ENCODE measurements at regions not wholly inside any gene's neighbourhood (a gene's known extent, or its start where the extent isn't known, plus 50 kb on each side); places are given as distances from the start of the nearest gene placed in this dataset.

GRCh38 chr9:99713838-99714306 lies 107.8 kb upstream of the NR4A3 start:
- DNase-seq (ENCODE audit: low spot score), result no peak

DNA sequence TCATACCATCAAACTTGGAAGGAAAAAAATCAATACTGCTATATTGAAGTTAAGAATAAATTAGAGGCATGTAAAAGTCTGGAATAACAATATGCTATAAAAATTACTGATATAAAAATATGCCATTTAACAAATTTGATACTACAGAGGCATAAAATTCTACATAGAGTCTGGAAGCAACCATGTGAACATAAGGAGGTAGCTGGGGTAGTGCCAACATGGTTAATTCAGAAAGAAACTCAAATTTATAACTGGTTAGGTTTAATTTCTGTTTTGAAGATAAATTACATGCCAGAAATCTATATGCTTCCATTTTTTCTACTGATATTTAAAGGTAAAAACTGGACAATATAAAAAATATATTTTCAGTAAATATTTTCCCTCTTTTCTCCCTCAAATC lies 103.1 kb upstream of the NR4A3 start:
- no peak for DNase-seq (ENCODE audit: low spot score)

DNA sequence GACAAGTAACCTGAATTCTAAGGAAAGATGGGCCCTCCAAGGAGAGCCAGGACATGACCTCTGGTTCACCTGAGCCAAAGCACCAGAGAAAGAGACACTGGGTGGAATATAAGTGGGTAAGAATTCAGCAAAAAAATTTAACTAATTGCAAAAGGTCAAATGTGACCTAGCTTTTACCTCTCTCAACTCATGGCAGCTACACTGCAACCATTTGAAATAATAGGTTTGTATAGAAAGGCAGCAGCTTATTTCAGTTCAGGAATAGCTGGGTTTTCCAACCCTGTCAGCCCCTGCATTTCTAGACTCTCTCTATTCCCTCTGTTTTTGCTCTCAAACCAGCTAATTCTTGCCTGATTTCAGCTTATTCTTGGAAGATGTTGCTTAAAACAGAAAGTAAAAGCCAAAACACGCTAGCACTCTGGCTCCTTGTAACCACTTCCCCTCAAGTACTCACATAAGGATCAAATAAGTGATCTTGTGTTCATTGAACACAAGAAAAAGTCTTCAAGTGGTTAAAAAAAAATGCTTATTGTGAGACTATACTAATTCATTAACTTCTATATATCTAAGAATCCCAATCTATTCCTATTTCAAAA lies 101.1 kb upstream of the NR4A3 start:
- no peak for DNase-seq (ENCODE audit: low spot score)

GRCh38 chr9:99721898-99722297 lies 99.8 kb upstream of the NR4A3 start:
- no peak for DNase-seq (ENCODE audit: low spot score)

- DNase-seq (ENCODE audit: low spot score), result no peak
These were observed 98.8 kb upstream of the NR4A3 start for GRCh38 chr9:99722877-99723276.

DNA sequence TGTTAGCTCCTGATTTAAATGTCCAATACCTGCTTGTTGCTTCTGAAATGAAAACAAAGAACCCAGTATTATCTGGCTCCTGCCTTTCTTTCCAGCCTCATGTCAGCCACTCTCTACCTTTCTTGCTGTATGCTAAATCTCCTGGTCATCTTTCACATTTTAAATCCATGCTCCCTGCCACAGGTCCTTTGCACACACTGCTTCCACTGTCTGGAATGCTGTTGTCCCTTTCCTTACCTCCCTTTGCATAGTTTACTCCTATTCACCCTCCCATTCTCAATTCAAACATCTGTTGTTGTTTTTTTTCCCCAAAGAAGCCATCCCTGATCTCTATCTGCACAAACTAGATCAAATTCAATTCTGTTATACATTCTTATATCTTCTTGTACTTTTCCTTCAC lies 97.0 kb upstream of the NR4A3 start:
- DNase-seq (ENCODE audit: low spot score), result no peak

GRCh38 chr9:99725852-99726251 lies 95.8 kb upstream of the NR4A3 start:
- DNase-seq (ENCODE audit: low spot score), result no peak

DNA sequence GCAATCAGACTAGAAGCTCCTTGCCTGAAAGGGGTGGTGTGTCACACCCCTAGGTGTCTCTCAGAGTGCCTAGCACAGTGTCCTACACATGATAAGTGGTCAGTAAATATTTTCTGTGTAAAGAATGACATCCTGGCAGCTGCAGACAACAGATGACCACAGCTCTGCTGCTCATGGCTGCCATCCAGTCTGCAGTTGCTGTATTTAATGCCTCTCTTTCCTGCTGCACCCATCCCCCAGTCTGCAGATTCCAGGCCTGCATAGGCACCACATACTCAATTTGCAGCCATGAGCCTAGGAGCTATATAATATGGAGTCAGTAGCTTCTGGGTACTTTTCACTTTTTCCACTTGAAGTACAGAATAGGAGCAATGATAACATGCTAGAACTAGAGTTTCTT lies 94.9 kb upstream of the NR4A3 start:
- no peak for DNase-seq (ENCODE audit: low spot score)

DNA sequence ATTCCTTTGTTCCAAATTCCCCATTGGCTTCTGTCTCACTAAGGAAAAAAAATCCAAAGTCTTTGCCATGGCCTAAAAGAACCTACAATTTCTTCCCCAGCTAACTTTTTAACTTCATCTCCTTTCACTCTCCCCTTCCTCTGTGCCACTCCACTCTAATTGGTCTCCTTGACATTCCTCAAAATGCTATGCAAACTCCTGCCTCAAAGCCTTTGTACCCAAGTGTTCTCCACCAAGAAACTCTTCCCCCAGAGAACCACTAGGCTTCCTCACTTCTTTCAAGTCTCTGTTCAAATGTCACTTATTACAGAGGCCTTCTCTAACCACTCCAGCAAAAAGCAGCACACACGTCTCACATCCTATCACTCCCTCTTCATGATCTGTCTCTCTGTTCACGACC lies 91.6 kb upstream of the NR4A3 start:
- DNase-seq (ENCODE audit: low spot score), result no peak

DNA sequence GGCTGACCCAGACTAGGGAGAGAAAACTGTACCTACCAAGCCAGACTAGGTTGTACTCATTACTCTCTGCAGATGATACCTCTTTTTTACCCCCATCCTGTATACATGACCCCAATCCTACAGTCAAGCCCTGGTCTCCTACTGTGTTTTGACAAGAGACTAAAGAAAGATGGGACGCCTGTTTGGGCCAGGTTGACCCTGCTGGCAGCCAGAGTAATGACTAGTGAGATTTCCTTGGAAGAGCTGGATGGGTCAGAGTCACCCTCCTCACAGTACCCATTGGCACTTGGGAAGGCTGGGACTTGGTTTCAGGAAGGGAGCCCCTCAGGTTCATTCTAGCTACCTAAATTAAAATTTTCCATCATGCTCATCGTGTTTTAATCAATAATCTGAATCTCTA lies 89.7 kb upstream of the NR4A3 start:
- no peak for DNase-seq (ENCODE audit: low spot score)

GRCh38 chr9:99732715-99733114 lies 89.0 kb upstream of the NR4A3 start:
- DNase-seq (ENCODE audit: low spot score), result no peak

DNA sequence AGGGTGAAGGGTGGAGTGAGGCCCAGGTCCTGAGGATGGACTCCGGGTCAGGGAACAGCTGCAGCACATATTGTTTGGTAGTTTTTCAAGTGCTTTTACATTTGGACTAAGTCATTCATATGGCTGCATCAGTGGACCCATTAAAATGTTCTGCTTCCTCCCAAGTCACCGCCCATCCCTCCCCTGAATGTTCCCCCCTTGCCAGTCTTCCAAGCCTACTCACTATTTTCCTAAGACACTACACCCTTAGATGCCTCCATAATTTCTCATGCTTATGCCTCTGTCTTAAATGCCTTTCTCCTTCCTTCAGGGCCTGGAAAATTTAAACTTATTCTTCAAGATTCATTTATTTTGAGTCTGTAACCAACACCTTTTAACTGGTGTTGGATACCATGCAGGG lies 86.6 kb upstream of the NR4A3 start:
- no peak for DNase-seq (ENCODE audit: low spot score)

DNA sequence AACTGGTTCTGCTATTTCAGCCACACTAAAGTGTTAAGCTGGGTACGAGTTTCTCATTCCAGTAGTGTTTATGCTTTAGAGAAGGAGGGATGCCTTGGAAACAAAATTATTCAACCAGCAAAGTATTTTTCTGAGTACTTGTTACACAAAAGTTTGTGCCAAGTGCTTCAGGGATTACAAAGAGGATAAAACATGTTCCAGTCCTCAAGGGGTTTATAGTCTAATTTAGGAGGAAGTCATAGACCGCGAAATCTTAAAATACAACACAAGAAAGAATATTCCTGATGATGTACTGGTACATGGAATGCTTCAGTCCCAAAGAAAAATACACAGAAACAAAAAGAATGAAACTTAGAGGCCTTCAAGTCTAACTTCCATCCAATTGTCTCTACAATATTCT lies 85.4 kb upstream of the NR4A3 start:
- DNase-seq (ENCODE audit: low spot score), result no peak

- DNase-seq (ENCODE audit: low spot score), result no peak
These were observed 84.0 kb upstream of the NR4A3 start for GRCh38 chr9:99737649-99738048.

DNA sequence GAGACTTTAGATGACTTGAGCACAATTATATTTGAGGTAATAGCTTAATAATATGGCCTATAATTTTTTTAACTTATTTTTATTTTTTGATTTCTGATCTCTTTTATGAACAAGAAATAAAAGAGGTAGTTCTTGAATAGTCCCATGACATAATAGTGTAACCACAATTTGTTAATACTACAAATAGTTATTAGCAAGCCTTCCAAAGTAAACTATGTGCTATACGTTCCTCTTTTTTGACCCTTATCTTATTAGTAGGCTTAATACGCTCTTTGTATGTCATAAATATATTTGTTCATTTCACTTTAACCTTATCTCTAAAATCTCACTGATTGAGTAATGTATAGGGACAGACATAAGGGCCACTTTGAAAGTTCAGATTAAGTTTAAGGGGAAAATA lies 78.7 kb upstream of the NR4A3 start:
- DNase-seq (ENCODE audit: low spot score), result no peak

DNA sequence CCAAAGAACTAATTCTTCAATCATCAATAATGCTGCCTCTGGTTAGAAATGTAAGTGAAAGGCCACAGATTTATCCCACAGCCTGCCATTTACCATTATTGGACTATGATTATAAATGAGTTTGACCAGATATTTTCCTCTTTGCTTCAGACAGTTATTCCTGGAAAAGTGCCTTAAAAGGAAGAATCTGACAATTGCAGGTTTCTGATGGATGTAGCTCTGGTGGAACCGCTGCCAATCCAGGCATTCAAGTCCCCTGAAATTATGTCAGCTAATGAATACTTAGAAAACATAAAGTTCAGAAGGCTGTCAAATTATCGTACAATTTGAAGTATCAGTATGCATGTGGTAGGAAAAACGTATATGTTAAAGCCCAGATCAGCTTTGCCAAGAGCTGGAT lies 78.2 kb upstream of the NR4A3 start:
- DNase-seq (ENCODE audit: low spot score), result no peak

GRCh38 chr9:99744132-99744531 lies 77.6 kb upstream of the NR4A3 start:
- no peak for DNase-seq (ENCODE audit: low spot score)

DNA sequence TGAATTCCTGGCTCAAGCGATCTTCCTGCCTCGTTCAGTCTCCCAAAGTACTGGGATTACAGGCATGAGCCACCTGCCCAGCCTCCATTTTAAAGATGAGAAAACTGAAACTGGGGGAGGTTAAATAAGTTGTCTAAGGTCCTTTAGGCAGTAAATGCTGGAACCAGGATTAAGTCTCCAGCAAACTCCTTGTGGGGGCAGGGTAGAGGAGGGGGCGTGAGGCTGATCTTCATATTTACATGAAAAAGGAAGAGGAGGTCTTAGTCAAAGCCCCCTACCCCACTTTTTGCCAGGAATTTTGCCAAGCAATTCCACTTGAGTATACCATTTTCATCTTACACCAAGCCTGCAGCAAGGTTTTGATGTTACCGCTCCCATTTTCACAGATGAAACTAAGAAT lies 76.6 kb upstream of the NR4A3 start:
- no peak for DNase-seq (ENCODE audit: low spot score)

- no peak for DNase-seq (ENCODE audit: low spot score)
These were observed 75.3 kb upstream of the NR4A3 start for GRCh38 chr9:99746406-99746805.

DNA sequence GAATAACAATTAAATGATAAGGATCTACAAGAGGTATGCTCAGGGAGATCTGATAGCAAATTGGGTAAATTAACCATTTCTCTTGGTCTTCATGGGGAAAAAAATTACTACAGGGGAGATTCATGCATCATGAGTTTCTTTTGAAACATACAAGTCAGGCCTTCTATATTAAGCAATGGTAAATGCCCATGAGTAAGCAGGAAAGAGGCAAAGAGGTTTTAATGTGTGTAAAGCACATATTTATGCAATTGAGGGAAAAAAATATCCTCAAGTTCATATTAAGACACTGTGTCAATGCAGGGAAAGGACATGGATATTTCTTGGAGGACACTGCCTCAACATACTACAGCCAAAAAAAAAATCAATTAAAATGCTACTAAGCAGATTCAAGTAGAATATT lies 73.4 kb upstream of the NR4A3 start:
- DNase-seq (ENCODE audit: low spot score), result no peak

DNA sequence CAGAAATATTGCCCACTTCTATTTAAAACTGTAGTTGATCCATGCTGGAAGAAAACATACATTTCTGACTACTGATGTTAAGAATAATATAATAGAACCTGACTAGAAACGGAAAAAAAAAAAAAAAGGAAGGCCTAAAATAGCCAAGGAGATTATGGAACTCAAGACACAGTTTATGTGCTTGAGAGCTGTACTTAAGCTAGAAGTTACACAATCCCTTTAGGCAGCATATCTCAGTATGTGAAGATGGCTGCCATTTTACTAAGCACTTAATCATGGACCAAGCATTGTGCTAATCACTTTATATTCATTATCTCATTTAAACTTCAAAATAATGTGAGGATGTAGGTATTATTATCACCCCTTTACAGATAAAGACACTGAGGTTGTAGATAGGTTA lies 73.0 kb upstream of the NR4A3 start:
- DNase-seq (ENCODE audit: low spot score), result no peak

DNA sequence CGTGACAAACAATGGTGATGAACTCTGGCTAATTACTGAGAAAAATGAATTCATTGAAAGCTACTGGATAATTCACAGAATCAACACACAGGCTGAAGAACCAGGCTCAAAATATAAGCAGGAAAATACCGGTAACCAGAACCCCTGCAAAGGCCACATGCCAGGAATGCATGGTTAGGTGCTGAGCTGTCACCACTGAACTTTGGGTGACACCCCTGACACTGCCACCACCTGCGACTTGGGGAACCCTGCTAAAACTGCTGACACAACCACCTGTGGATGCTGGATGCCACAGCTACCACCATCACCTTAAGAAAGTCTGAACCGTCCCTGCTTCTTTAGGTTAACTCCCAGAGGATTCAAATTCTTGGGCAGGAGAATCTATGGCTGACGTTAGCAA lies 72.0 kb upstream of the NR4A3 start:
- no peak for DNase-seq (ENCODE audit: low spot score)

DNA sequence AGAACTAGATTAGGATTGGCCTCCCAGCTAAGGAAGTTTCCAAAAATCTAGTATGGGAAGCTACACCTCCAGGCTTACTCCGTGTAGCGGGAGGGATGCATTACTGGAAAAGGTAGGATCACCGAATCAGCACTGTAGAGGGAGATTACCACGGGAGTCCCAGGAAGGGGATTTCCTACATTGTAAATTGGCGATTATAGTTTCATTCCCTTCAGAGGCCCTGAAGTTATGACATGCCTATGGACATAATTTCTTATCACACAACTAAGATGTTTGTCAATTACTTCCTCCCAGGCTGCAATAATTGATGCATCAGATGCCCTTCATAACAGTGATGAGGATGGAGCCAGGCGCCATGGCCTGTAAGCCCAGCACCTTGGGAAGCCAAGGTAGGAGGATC lies 71.2 kb upstream of the NR4A3 start:
- no peak for DNase-seq (ENCODE audit: low spot score)

DNA sequence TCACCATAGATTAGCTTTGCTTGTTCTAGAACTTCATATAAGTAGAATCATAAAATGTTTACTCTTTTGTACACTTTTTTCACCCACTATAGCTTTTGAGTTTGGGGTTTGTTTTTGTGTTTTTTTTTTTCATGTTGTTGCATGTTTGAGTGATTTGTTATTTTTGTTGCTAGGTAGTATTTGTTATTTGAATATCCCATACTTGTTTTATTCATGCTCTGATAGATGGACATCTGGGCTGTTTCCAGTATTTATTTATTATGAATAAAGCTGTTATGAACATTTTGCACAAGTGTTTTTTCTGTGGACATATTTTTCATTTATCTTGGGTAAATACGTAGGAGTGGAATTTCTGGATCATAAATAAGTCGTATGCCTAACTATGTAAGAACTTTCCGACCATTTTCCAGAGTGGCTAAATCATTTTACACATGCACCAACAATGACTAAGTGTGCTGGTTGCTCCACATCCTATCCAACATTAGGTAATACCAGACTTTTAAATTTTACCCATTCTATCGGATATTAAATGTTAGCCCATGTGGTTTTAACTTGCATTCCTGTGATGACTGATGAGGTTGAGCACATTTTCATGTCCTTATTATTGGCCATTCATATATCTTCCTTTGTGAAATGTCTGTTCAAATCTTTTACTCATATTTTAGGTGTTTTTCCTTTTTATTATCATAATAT lies 69.1 kb upstream of the NR4A3 start:
- no peak for DNase-seq (ENCODE audit: low spot score)

Data from Ammon's horn (tissue), 1 donor.